NCI-H510A (cell line): ENCODE measurements at regions not wholly inside any gene's neighbourhood (a gene's known extent, or its start where the extent isn't known, plus 50 kb on each side); places are given as distances from the start of the nearest gene placed in this dataset.

Experiments used
- DNase-seq: peaks from one replicate; lab custom pipeline; 2025; lab: John Stamatoyannopoulos, UW

GRCh38 chr13:81795710-81796109 lies 1454.8 kb upstream of the SPRY2 start:
- DNase-seq: no peak

- no peak for DNase-seq
Measured at GRCh38 chr13:81791641-81792040, 1450.7 kb upstream of the SPRY2 start.

- DNase-seq: no peak
Measured at GRCh38 chr13:81781471-81781870, 1440.5 kb upstream of the SPRY2 start.

- DNase-seq: no peak
Measured at GRCh38 chr13:81779876-81780275, 1439.0 kb upstream of the SPRY2 start.

DNA sequence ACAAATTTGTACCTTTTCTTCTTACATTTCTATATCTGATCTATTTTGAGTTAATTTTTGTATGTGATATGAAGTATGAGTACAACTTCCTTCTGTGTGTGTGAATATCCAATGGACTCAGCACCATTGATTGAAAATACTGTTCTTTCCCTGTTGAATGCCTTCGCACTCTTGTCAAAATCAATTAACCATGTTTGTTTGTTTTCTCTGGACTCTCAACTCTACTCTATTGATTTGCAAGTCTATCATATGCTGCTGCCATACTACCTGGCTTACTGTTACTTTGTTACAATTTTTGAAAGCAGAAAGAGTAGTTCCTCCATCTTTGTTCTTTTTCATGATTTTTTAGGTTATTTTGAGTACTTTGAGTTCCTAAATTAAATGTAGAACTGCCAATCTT lies 1437.4 kb upstream of the SPRY2 start:
- no peak for DNase-seq

DNA sequence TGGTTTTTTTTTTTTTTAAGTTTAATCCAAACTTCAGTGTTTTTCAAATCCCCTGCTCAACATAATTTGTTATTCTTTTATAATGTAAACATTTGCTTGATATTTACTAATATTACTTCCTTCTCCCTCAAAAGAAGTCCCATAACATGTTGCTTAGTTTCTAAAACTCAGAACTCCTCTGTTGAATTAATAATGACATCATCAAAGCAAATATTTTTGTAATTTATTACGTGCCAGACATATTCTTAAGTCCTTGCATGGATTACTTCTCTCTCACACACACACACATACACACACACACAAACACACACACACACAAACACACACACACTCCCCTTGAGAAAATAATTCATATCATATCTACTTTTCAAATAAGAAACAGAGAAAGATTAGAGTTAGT lies 1432.3 kb upstream of the SPRY2 start:
- DNase-seq: no peak

GRCh38 chr13:81771951-81772350 lies 1431.0 kb upstream of the SPRY2 start:
- DNase-seq: no peak

GRCh38 chr13:81770868-81771505 lies 1430.1 kb upstream of the SPRY2 start:
- no peak for DNase-seq

- no peak for DNase-seq
Measured at GRCh38 chr13:81762449-81762848, 1421.5 kb upstream of the SPRY2 start.

- DNase-seq: no peak
Measured at GRCh38 chr13:81760316-81760715, 1419.4 kb upstream of the SPRY2 start.

GRCh38 chr13:81757348-81757970 lies 1416.5 kb upstream of the SPRY2 start:
- DNase-seq: no peak

DNA sequence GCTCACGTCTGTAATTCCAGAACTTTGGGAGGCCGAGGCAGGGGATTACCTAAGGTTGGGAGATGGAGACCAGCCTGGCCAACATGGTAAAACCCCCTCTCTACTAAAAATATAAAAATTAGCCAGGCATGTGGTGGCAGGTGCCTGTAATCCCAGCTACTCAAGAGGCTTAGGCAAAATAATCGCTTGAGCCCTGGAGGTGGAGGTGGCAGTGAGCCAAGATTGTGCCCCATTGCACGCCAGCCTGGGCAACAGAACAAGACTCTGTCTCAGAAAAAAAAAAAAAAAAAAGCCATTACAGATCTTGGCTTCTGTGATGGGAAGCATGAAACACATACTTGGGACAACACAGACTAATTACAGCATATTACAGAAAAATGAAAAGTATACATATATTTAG lies 1404.5 kb upstream of the SPRY2 start:
- no peak for DNase-seq

- no peak for DNase-seq
Measured at GRCh38 chr13:81738364-81738763, 1397.4 kb upstream of the SPRY2 start.

- DNase-seq: no peak
Measured at GRCh38 chr13:81726037-81726726, 1385.3 kb upstream of the SPRY2 start.

DNA sequence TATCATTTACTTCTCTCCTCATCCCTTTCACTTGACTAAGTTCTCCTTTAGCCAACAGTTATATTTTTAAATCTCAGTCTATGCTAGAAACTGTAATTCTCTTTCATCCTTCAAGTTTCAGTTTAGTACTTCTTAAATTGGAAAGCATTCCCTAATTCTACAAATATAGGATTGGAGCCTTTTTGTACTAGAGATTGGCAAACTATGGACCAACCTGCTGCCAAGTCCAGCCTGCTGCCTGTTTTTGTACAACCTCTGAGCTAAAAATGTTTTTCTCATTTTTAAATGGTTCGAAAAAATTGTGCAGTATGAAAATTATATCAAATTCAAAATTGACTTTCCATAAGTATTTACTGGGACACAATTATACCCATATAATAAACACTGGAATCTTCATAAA lies 1381.5 kb upstream of the SPRY2 start:
- no peak for DNase-seq

GRCh38 chr13:81721400-81721799 lies 1380.5 kb upstream of the SPRY2 start:
- DNase-seq: no peak

DNA sequence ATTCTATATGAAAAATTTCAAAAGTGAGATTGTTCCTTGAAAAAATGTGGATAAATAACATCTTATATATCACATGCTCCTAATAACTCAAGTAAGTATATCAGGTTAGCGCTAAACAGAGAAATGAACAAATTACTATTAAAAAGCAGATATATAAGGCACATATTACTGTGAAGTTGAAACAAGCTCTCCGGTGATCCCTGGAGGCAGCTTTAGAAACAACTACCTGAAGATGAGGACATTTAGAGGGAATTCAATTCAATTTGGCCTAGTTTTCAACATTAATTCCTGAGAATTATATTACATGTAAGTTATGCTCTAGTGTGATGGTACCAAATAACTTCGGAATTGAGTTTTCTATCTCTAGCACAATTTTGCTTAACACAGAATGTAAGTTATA lies 1373.6 kb upstream of the SPRY2 start:
- DNase-seq: no peak

- no peak for DNase-seq
Measured at GRCh38 chr13:81713201-81713600, 1372.3 kb upstream of the SPRY2 start.

GRCh38 chr13:81697826-81698225 lies 1356.9 kb upstream of the SPRY2 start:
- DNase-seq: no peak

GRCh38 chr13:81686877-81687276 lies 1346.0 kb upstream of the SPRY2 start:
- DNase-seq: no peak

DNA sequence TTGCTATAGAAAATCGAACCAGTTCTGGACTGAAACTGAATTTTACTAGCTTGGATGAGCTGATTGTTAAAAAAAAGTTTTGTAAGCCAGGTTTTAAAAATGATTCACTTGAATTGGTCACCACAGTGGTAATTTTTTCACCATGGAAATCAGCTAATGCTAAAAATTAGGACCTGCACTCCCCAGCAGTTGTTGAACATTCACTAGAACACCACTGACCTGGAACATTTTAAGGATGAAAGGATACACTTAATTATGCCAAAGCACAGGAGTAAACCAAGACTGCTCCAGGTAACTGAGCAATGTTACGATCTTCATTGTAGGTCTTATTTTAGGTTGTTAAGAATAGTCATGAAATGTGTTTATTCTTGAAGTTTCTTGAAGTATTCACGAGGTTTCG lies 1342.6 kb upstream of the SPRY2 start:
- no peak for DNase-seq

- DNase-seq: no peak
Measured at GRCh38 chr13:81682081-81682630, 1341.2 kb upstream of the SPRY2 start.

- DNase-seq: no peak
Measured at GRCh38 chr13:81677857-81678256, 1336.9 kb upstream of the SPRY2 start.
